GM19035 (cell line): ENCODE measurements at regions not wholly inside any gene's neighbourhood (a gene's known extent, or its start where the extent isn't known, plus 50 kb on each side); places are given as distances from the start of the nearest gene placed in this dataset.
"Not testable (repeated sequence)": the region's sequence is repeated elsewhere in the genome, so short reads cannot be mapped to it uniquely, and the experiment has no call there.

ENCODE experiments used
- ATAC-seq: cut with Tn5 transposase; IDR thresholded peaks from one replicate; pipeline ENCODE4 v1.9.1; 2021; ENCODE audit not compliant: unreplicated experiment

- ATAC-seq = no peak
These were observed 141.6 kb upstream of the EYA4 start for GRCh38 chr6:133099573-133099972.

DNA sequence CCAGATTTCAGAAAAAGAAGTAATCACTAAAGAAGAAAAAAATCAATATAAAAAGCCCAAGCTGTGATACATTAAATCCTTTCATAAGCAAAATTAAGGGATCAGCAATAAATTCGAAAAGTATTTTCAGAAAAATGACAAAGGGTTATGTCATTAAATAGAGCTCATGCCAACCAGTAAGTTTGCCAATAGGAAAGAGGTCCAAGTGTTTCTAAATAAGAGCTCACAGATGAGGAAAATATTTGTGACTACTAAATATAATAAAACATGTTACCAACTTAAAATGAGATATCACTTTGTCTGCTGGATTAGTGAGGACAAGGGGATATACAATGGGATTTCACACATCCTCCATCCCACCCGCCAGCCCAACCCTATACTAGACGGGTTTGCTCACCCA lies 140.3 kb upstream of the EYA4 start:
- ATAC-seq = no peak

- ATAC-seq = no peak
These were observed 139.4 kb upstream of the EYA4 start for GRCh38 chr6:133101790-133102189.

DNA sequence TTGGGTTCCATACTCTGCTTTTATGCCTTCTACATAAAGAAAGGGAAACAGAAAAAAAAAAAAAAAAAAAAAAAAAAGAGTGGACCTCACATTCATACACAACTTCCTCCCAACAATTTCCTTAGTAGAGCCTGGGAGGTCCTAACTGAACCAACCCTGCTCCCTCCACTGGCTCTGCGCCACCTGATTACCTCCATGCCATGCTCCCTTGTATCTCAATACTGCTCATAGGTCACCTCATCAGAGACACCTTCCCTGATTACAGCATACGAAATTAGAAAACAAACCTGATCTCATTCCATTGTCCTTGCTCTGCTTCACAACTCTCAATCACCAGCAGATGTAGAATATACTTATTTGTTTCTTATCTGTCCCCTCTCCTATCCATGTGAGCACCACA lies 134.2 kb upstream of the EYA4 start:
- ATAC-seq = no peak

GRCh38 chr6:133108419-133108818 lies 132.7 kb upstream of the EYA4 start:
- no peak for ATAC-seq

DNA sequence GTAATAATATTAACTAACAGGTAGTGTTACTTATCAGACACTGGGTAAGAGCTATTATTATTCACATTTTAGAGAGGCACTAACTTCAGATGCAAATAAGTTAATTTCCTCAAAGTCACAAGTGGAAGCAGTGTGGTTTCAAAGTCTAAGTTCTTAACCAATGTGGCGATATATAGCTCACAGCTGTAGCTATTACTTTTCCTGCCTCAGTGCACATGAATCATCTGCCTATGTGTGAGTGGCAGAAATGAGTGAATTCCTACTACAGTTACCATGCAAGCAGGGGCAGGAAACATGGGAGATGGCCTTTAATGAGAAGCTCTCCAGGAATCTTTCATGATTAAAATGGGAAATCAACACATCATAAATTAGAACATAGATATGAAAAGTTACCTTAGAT lies 126.2 kb upstream of the EYA4 start:
- ATAC-seq = no peak

- no peak for ATAC-seq
These were observed 125.2 kb upstream of the EYA4 start for GRCh38 chr6:133115946-133116345.

DNA sequence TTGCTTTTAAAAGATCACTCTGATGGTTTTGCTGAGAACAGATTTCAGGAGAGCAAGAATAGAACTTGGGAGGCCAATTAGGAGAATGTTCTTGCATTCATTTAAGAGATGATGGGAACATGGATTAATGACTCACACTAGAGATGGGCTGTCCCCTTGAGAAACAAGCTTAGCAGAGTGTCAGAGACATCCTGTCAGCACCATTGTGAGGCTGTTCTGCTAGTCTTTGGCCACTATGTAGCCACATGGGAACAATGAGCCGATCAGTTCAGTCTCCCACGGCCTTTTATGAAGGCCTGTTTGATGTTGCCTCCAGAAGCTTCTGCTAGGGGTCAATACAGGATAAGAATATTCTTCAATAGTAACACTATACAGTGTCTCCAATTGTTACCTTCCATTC lies 113.0 kb upstream of the EYA4 start:
- no peak for ATAC-seq

DNA sequence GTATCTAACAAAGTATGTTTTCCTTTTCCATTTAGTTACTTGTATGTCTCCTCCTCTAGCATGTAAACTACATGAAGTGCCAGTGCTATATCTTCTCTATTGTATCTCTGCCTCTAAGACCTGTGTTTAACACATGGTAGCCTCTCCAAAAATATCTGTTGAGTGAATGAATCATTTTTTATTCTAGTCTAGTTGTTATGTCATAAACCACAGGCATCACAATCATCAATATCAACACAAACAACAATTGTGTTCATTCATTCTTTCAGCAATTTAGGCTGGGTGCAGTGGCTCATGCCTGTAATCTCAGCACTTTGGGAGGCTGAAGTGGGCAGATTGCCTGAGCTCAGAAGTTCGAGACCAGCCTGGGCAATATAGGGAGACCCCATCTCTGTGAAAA lies 111.6 kb upstream of the EYA4 start:
- ATAC-seq = no peak

DNA sequence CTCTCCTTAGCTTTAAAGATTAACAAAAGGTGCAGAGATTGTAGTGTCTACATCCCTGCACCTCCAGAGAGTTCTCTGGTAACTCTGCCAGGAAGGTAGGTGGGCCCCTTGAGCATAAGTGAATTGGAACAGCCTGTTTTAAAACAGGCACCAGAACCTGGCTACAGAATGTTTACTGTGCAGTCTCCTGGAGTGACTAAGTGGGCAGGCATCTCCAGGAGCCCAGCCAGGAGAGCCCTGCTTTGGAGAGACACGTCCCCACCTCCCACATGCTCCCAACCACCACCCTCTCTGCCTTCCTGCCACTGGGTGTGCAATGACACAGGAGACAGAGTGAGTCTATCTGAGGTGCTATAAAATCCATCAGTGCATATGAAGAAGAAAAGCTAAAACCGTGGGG lies 110.3 kb upstream of the EYA4 start:
- no peak for ATAC-seq

- ATAC-seq = no peak
These were observed 109.3 kb upstream of the EYA4 start for GRCh38 chr6:133131621-133132465.

GRCh38 chr6:133132466-133132971 lies 108.6 kb upstream of the EYA4 start:
- no peak for ATAC-seq

DNA sequence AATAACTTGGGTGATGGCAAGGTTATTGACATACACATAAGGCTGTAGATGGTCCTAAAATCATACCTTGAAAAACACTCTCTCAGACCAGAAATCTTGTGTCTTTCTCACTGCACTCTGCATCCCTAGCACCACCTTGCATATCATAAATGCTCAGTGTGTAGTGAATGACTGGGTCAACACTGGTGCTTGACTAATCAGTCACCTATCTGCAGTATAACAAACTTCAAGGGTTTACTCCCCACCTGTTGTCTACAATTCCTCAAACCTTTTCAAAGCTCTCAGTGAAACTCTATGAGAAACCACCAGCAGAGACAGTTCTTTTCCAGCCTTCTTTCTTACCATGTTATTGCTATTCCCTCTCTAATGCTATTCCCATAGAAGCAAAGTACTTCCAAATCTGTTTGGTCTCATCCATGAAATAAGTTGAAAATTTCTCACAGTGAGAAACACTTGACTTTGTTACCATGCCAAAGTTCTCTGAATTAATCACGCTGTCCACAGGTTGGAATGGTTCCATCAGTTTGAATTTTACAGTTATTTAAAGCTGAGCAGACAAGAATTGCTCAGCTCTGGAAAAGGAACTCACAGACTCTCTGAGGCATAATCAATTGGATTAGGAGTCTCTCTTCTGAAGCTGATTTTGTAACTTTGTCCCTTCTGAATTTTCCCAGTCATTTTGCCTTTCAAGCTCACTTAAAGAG lies 104.8 kb upstream of the EYA4 start:
- no peak for ATAC-seq

DNA sequence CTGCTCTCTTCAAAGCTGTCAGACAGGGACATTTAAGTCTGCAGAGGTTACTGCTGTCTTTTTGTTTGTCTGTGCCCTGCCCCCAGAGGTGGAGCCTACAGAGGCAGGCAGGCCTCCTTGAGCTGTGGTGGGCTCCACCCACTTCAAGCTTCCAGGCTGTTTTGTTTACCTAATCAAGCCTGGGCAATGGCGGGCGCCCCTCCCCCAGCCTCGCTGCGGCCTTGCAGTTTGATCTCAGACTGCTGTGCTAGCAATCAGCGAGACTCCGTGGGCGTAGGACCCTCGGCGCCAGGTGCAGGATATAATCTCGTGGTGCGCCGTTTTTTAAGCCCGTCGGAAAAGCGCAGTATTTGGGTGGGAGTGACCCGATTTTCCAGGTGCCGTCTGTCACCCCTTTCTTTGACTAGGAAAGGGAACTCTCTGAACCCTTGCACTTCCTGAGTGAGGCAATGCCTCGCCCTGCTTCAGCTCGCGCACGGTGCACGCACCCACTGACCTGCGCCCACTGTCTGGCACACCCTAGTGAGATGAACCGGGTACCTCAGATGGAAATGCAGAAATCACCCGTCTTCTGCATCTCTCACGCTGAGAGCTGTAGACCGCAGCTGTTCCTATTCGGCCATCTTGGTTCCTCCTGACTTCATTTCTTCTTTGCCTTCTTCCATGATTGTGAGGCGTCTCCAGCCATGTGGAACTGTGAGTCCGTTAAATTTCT lies 93.5 kb upstream of the EYA4 start:
- ATAC-seq = not testable (repeated sequence)

DNA sequence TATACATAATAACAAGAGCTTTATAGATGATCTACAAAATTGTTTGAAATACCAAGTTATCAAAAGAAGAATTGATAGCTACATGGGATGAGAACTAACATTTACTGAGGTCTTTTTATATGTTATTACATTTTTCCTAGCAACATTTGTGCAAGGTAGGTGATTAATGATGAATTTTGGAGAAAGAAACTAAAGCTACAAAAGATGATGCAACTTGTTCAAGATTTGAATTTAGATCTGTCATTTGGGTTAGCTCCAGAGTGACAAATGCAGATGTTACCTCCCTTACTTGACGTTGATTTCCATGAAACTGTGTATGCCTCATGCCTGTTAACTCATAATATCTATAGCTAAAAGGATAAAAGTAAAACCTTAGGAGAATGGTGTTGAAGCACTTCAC lies 84.5 kb upstream of the EYA4 start:
- no peak for ATAC-seq

- ATAC-seq = no peak
These were observed 83.2 kb upstream of the EYA4 start for GRCh38 chr6:133157995-133158394.

- ATAC-seq = no peak
These were observed 81.8 kb upstream of the EYA4 start for GRCh38 chr6:133159255-133159795.

DNA sequence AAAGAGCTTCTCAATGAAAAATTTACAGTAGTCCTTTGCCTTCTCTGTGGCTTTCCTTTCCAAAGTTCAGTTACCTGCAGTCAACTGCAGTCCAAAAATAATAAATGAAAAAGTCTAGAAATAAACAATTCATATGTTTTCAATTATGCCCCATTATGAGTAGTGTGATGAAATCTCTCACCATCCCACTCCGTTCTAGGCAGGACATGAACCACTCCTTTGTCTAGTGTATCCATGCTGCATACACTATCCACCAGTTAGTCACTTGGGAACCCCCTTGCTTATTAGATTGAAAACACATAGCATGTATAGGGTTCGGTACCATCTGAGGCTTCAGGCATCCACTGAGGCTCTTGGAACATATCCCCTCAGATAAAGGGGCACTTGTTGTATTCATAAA lies 80.6 kb upstream of the EYA4 start:
- no peak for ATAC-seq

DNA sequence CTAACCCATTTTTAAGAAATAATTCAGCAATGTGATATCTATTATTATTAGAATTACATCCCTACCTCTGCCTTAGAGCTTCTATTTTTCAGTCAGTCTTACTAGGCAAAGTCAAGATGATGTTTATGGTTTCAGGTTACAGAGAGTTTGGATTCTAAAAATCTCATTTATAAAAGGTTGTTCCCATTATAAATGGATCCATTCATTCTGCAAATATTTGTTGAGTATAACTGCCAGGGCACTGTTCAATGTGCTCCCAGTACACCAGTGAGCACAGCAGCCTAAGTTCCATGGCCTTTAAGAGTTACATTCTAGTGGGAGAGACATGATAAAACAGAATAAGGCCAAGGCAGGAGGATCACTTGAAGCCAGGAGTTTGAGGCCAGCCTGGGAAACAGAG lies 75.9 kb upstream of the EYA4 start:
- no peak for ATAC-seq

- no peak for ATAC-seq
These were observed 74.4 kb upstream of the EYA4 start for GRCh38 chr6:133166766-133167165.

GRCh38 chr6:133169901-133170300 lies 71.3 kb upstream of the EYA4 start:
- ATAC-seq = no peak
